Upper lobe of left lung (tissue), 6 donors: ENCODE measurements at regions not wholly inside any gene's neighbourhood (a gene's known extent, or its start where the extent isn't known, plus 50 kb on each side); places are given as distances from the start of the nearest gene placed in this dataset.
A peak's percentile ranks its signal among the peaks of the same experiment; 100 is the strongest.

Experiments used
- ATAC-seq, 2 donors: fragments of 200-7000 bp; cut with Tn5 transposase; one replicate each; pipeline ENCODE4 v1.9.1; 2022; ENCODE audit warnings: mild to moderate bottlenecking in 2 of 2, moderate library complexity in 2 of 2; ENCODE audit not compliant: low FRiP score in 2 of 2
- DNase-seq, 2 donors: peaks; one replicate each; pipeline ENCODE4 v3.0.0-alpha.2; 2019 to 2020
- H3K27ac ChIP-seq, 4 donors: fragments of 200-600 bp; sonication (generic); one replicate each; pipeline ENCODE4 v1.5.1; 2016 to 2019
- H3K27me3 ChIP-seq, 4 donors: fragments of 200-600 bp; sonication (generic); one replicate each; pipeline ENCODE4 v1.5.1; 2017 to 2019
- H3K36me3 ChIP-seq, 4 donors: fragments of 200-600 bp; sonication (generic); one replicate each; pipeline ENCODE4 v1.5.1; 2016 to 2019
- H3K4me1 ChIP-seq, 4 donors: fragments of 200-600 bp; sonication (generic); one replicate each; pipeline ENCODE4 v1.5.1; 2018 to 2019
- H3K4me3 ChIP-seq, 4 donors: fragments of 200-600 bp; sonication (generic); one replicate each; pipeline ENCODE4 v1.5.1; 2017 to 2019; ENCODE audit warnings: mild to moderate bottlenecking in 2 of 4, moderate library complexity in 1 of 4
- H3K9me3 ChIP-seq, 4 donors: fragments of 200-600 bp; sonication (generic); one replicate each; pipeline ENCODE4 v1.5.1; 2018 to 2019
- CTCF ChIP-seq, 6 experiments: fragments of 450-650 bp in 4 of 6; fragments of 200-600 bp in 2 of 6; sonication (generic) in 2 of 6; IDR thresholded peaks; one replicate each; pipeline ENCODE4 v1.5.1; 2016 to 2019; ENCODE audit warnings: antibody characterized with exemption in 6 of 6
- EP300 ChIP-seq, 4 donors: sonication (generic); formaldehyde crosslinking; IDR thresholded peaks; one replicate each; pipeline ENCODE4 v1.5.1; 2017; ENCODE audit warnings: antibody characterized with exemption in 4 of 4, control low read depth in 2 of 4
- POLR2A ChIP-seq, 4 donors: fragments of 450-650 bp; IDR thresholded peaks; one replicate each; pipeline ENCODE4 v1.5.1; 2016 to 2017; ENCODE audit warnings: antibody characterized with exemption in 4 of 4, mild to moderate bottlenecking in 2 of 4
- POLR2AphosphoS5 ChIP-seq, 2 donors: sonication (generic); formaldehyde crosslinking; IDR thresholded peaks; one replicate each; pipeline ENCODE4 v1.5.1; 2017; ENCODE audit warnings: antibody characterized with exemption in 2 of 2
- WGBS, 2 donors: methylation state at CpG; one replicate each; pipeline ENCODE4 v1.1.5; 2017 to 2018; 5-methylcytosine and 5-hydroxymethylcytosine counted together
- donor health status: DM: no; HTN: no; CAD: no; lungs with moderate emphysema.
- donor health status: DM: no; HTN: yes; CAD: no; lungs with severe emphysema.

GRCh38 chr2:144669196-144669987 is 149.5 kb upstream of the ZEB2 start:
- DNase-seq (no peak), ATAC-seq (no peak)
- no peak overlapping the region for H3K27ac ChIP-seq
- H3K4me1 ChIP-seq: peaks cover 0 to 3% (median 0%) of the 10 kb centered on the region in 4 donors
- H3K36me3 ChIP-seq: no peaks in the 10 kb centered on the region
- no peaks in the 10 kb centered on the region for H3K9me3 ChIP-seq
- no peak overlapping the region for H3K4me3 ChIP-seq
- 90 to 92% methylated on average over 7 of the region's 7 CpGs for WGBS, 2 donors
- TF ChIP-seq CTCF (IDR thresholded peaks at IDR 0.05) (no peak), EP300 (IDR thresholded peaks at IDR 0.05) (no peak), POLR2AphosphoS5 (IDR thresholded peaks at IDR 0.05) (no peak), POLR2A (IDR thresholded peaks at IDR 0.05) (no peak)
- no peaks in the 10 kb centered on the region for H3K27me3 ChIP-seq

GRCh38 chr2:144668493-144669110 is 148.7 kb upstream of the ZEB2 start:
- H3K36me3 ChIP-seq: no peaks in the 10 kb centered on the region
- H3K27me3 ChIP-seq: no peaks in the 10 kb centered on the region
- H3K4me1 ChIP-seq: peaks cover 0 to 3% (median 0%) of the 10 kb centered on the region in 4 donors
- WGBS, 2 donors: 83 to 89% methylated on average over 1 of the region's 1 CpG
- no peaks in the 10 kb centered on the region for H3K9me3 ChIP-seq
- no peak overlapping the region for H3K27ac ChIP-seq
- TF ChIP-seq POLR2A (IDR thresholded peaks at IDR 0.05) (no peak), POLR2AphosphoS5 (IDR thresholded peaks at IDR 0.05) (no peak), CTCF (IDR thresholded peaks at IDR 0.05) (no peak), EP300 (IDR thresholded peaks at IDR 0.05) (no peak)
- DNase-seq: no peak
- H3K4me3 ChIP-seq: no peak overlapping the region
- ATAC-seq: no peak

- Histone ChIP-seq H3K4me3 (no peak overlapping the region), H3K4me1 (peaks cover 0 to 3% (median 0%) of the 10 kb centered on the region in 4 donors), H3K36me3 (no peaks in the 10 kb centered on the region), H3K27me3 (no peaks in the 10 kb centered on the region), H3K9me3 (no peaks in the 10 kb centered on the region), H3K27ac (no peak overlapping the region)
- WGBS, 2 donors: 64 to 70% methylated on average over 5 of the region's 5 CpGs
- no peak for TF ChIP-seq EP300 (IDR thresholded peaks at IDR 0.05)
- no peak for TF ChIP-seq CTCF (IDR thresholded peaks at IDR 0.05)
- no peak for TF ChIP-seq POLR2A (IDR thresholded peaks at IDR 0.05)
- no peak for TF ChIP-seq POLR2AphosphoS5 (IDR thresholded peaks at IDR 0.05)
- ATAC-seq (no peak), DNase-seq (no peak)
Observed at GRCh38 chr2:144666032-144666431, 146.1 kb upstream of the ZEB2 start.

GRCh38 chr2:144663207-144663606 is 143.3 kb upstream of the ZEB2 start:
- whole genome bisulfite sequencing, 2 donors: 77 to 81% methylated on average over 6 of the region's 6 CpGs

More at GRCh38 chr2:144663207-144663606, 143.3 kb upstream of the ZEB2 start:
- ATAC-seq (peak in 1 of 2 donors; percentile 44), DNase-seq (no peak)
- H3K27ac ChIP-seq: peak overlapping the region in 2 of 4 donors; percentile 54 to 59
- TF ChIP-seq CTCF (IDR thresholded peaks at IDR 0.05) (no peak), POLR2A (IDR thresholded peaks at IDR 0.05) (peak in 1 of 4 donors; percentile 32), POLR2AphosphoS5 (IDR thresholded peaks at IDR 0.05) (no peak)
- H3K4me1 ChIP-seq: peaks cover 0 to 3% (median 0%) of the 10 kb centered on the region in 4 donors
- no peak overlapping the region for H3K4me3 ChIP-seq
- no peaks in the 10 kb centered on the region for H3K27me3 ChIP-seq
- H3K9me3 ChIP-seq: no peaks in the 10 kb centered on the region
- H3K36me3 ChIP-seq: no peaks in the 10 kb centered on the region
